GM23338 (cell line): ENCODE measurements at regions not wholly inside any gene's neighbourhood (a gene's known extent, or its start where the extent isn't known, plus 50 kb on each side); places are given as distances from the start of the nearest gene placed in this dataset.
"Not testable (repeated sequence)": the region's sequence is repeated elsewhere in the genome, so short reads cannot be mapped to it uniquely, and the experiment has no call there.

Source experiments
- ATAC-seq: fragments of 200-7000 bp; cut with Tn5 transposase; 3 replicates; pipeline ENCODE4 v1.9.1; 2020
- DNase-seq: peaks from one replicate; pipeline ENCODE4 v3.0.0-alpha.2; 2015; ENCODE audit warnings: low spot score
- H2AFZ ChIP-seq: fragments of 200-600 bp; sonication (generic); 2 replicates; pipeline ENCODE4 v1.8.0; 2016; ENCODE audit warnings: antibody characterized with exemption, mild to moderate bottlenecking, moderate library complexity
- H3F3A ChIP-seq: fragments of 200-600 bp; sonication (generic); replicated peaks from 2 replicates; pipeline ENCODE4 v1.8.0; 2017; ENCODE audit warnings: antibody characterized with exemption, mixed run types, low read depth
- H3K27ac ChIP-seq: fragments of 200-600 bp; sonication (generic); 2 replicates; pipeline ENCODE4 v1.6.1; 2016; ENCODE audit warnings: low read depth
- H3K27me3 ChIP-seq: fragments of 200-600 bp; sonication (generic); 2 replicates; pipeline ENCODE4 v1.8.0; 2016; ENCODE audit warnings: mild to moderate bottlenecking, mixed run types, moderate library complexity; ENCODE audit not compliant: insufficient read depth
- H3K36me3 ChIP-seq: fragments of 200-600 bp; sonication (generic); 2 replicates; pipeline ENCODE4 v1.8.0; 2016; ENCODE audit warnings: mild to moderate bottlenecking; ENCODE audit not compliant: insufficient read depth
- H3K4me1 ChIP-seq: fragments of 200-600 bp; sonication (generic); 2 replicates; pipeline ENCODE4 v1.8.0; 2016; ENCODE audit warnings: mild to moderate bottlenecking, moderate library complexity; ENCODE audit not compliant: insufficient read depth
- H3K4me2 ChIP-seq: fragments of 200-600 bp; sonication (generic); 2 replicates; pipeline ENCODE4 v1.7.1; 2017; ENCODE audit warnings: mixed run types
- H3K4me3 ChIP-seq: fragments of 200-600 bp; sonication (generic); 2 replicates; pipeline ENCODE4 v1.6.1; 2016; ENCODE audit warnings: mixed run types
- H3K79me2 ChIP-seq: fragments of 200-600 bp; sonication (generic); replicated peaks from 2 replicates; pipeline ENCODE4 v1.8.0; 2017; ENCODE audit warnings: mild to moderate bottlenecking; ENCODE audit not compliant: insufficient read depth
- H3K9me2 ChIP-seq: fragments of 200-600 bp; sonication (generic); 2 replicates; pipeline ENCODE4 v1.8.0; 2017; ENCODE audit not compliant: insufficient read depth
- H4K20me1 ChIP-seq: fragments of 200-600 bp; sonication (generic); replicated peaks from 2 replicates; pipeline ENCODE4 v1.8.0; 2017; ENCODE audit warnings: mild to moderate bottlenecking; ENCODE audit not compliant: insufficient read depth
- H3K27ac Mint-ChIP-seq: 2 replicates; pipeline ENCODE4 v1.8.0; 2020; ENCODE audit warnings: inconsistent platforms, mild to moderate bottlenecking, moderate library complexity, mixed read lengths
- H3K27me3 Mint-ChIP-seq: 3 replicates; pipeline ENCODE4 v1.8.0; 2022; ENCODE audit warnings: low read depth, mild to moderate bottlenecking, moderate library complexity, mixed read lengths, inconsistent platforms; ENCODE audit not compliant: insufficient read depth, poor library complexity
- H3K36me3 Mint-ChIP-seq: 3 replicates; pipeline ENCODE4 v1.8.0; 2021; ENCODE audit warnings: low read depth, mild to moderate bottlenecking, inconsistent platforms, moderate library complexity, mixed read lengths
- H3K4me1 Mint-ChIP-seq: 3 replicates; pipeline ENCODE4 v1.8.0; 2020; ENCODE audit warnings: mild to moderate bottlenecking, inconsistent platforms, mixed read lengths
- H3K4me3 Mint-ChIP-seq: 3 replicates; pipeline ENCODE4 v1.8.0; 2021; ENCODE audit warnings: moderate library complexity, mild to moderate bottlenecking, inconsistent platforms, mixed read lengths
- H3K9me3 Mint-ChIP-seq: 3 replicates; pipeline ENCODE4 v1.8.0; 2020; ENCODE audit warnings: moderate library complexity, mild to moderate bottlenecking, inconsistent platforms, mixed read lengths
- CTCF ChIP-seq, 2 experiments: fragments of 200-600 bp in 1 of 2; sonication (generic) in 1 of 2; conservative IDR thresholded peaks; 2 replicates each; pipeline versions ENCODE4 v1.5.1 to v1.6.1; 2016 to 2017; ENCODE audit warnings: antibody characterized with exemption in 2 of 2, low read depth in 2 of 2, mild to moderate bottlenecking in 2 of 2, moderate library complexity in 1 of 2
- TF ChIP-seq, protein P1 (sequence below): IDR thresholded peaks from one replicate; pipeline ENCODE4 v1.6.1; 2018; ENCODE audit warnings: antibody characterized with exemption; ENCODE audit not compliant: unreplicated experiment

DNA sequence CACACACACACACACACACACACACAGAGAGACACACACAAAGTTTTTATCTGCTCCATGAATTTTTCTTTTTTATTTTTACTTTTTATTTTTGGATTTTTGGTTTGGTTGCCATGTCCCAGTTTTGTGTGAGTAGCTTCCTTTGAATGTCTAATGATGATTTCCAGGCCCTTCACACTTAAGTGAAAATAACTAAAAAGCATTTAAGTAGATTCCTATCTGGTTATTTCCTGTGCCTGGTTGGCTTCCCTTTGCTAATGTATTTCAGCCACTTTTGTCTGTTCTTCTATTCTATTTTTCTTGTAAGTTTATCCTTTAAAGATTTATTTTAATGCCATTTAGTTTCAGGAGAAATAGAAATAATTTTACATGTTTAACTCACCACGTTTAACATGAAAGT is 755.4 kb downstream of the SLC6A15 start (continued):
- TF ChIP-seq, protein P1, sequence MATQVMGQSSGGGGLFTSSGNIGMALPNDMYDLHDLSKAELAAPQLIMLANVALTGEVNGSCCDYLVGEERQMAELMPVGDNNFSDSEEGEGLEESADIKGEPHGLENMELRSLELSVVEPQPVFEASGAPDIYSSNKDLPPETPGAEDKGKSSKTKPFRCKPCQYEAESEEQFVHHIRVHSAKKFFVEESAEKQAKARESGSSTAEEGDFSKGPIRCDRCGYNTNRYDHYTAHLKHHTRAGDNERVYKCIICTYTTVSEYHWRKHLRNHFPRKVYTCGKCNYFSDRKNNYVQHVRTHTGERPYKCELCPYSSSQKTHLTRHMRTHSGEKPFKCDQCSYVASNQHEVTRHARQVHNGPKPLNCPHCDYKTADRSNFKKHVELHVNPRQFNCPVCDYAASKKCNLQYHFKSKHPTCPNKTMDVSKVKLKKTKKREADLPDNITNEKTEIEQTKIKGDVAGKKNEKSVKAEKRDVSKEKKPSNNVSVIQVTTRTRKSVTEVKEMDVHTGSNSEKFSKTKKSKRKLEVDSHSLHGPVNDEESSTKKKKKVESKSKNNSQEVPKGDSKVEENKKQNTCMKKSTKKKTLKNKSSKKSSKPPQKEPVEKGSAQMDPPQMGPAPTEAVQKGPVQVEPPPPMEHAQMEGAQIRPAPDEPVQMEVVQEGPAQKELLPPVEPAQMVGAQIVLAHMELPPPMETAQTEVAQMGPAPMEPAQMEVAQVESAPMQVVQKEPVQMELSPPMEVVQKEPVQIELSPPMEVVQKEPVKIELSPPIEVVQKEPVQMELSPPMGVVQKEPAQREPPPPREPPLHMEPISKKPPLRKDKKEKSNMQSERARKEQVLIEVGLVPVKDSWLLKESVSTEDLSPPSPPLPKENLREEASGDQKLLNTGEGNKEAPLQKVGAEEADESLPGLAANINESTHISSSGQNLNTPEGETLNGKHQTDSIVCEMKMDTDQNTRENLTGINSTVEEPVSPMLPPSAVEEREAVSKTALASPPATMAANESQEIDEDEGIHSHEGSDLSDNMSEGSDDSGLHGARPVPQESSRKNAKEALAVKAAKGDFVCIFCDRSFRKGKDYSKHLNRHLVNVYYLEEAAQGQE: no peak
- TF ChIP-seq CTCF (conservative IDR thresholded peaks at IDR 0.05; ENCODE audit: low read depth in 2 of 2): no peak

DNA sequence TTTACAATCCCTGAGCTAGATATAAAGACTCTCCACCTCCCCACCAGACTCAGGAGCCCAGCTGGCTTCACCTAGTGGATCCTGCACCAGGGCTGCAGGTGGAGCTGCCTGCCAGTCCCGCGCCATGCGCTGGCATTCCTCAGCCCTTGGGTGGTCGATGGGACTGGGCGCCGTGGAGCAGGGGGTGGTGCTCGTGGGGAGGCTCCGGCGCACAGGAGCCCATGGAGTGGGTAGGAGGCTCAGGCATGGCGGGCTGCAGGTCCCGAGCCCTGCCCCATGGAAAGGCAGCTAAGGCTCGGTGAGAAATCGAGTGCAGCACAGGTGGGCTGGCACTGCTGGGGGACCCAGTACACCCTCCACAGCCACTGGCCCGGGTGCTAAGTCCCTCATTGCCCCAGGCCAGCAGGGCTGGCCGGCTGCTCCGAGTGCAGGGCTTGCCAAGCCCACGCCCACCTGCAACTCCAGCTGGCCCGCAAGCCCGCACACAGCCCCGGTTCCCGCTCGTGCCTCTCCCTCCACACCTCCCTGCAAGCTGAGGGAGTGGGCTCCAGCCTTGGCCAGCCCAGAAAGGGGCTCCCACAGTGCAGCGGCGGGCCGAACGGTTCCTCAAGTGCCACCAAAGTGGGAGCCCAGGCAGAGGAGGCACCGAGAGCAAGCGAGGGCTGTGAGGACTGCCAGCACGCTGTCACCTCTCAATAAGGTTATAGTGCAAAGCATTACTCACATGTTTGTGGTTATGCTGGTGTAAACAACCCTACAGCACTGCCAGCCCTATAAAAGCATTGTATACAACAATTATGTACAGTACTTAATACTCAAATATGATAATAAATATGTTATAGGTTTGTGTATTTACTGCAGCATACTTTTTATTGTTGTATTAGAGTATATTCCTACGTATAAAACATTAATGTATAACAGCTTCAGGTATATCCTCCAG is 757.3 kb downstream of the SLC6A15 start:
- not testable (repeated sequence) for H3K27ac Mint-ChIP-seq, H3K36me3 ChIP-seq, H2AFZ ChIP-seq, H3K4me1 ChIP-seq, H3K4me3 Mint-ChIP-seq, H3K4me3 ChIP-seq, H3K36me3 Mint-ChIP-seq, H3K9me2 ChIP-seq, H3K79me2 ChIP-seq, H3K4me1 Mint-ChIP-seq, H3K4me2 ChIP-seq, ATAC-seq, H3K27me3 ChIP-seq, H4K20me1 ChIP-seq, H3K27me3 Mint-ChIP-seq, H3K9me3 Mint-ChIP-seq, DNase-seq, H3F3A ChIP-seq, H3K27ac ChIP-seq

DNA sequence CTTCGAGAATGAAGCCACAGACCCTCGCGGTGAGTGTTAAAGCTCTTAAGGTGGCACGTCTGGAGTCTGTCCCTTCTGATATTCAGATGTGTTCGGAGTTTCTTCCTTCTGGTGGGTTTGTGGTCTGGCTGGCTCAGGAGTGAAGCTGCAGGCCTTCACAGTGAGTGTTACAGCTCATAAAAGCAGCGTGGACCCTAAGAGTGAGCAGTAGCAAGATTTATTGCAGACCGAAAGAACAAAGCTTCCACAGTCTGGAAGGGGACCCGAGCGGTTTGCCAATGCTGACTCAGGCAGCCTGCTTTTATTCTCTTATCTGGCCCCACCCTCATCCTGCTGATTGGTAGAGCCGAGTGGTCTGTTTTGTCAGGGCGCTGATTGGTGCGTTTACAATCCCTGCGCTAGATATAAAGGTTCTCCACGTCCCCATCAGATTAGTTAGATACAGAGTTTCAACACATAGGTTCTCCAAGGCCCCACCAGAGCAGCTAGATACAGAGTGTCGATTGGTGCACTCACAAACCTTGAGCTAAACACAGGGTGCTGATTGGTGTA is 758.1 kb downstream of the SLC6A15 start:
- not testable (repeated sequence) for H3K36me3 ChIP-seq, DNase-seq, H3K4me1 Mint-ChIP-seq, H3K4me3 Mint-ChIP-seq, H3K27ac ChIP-seq, ATAC-seq, H3K9me2 ChIP-seq, H2AFZ ChIP-seq, H3K4me3 ChIP-seq, H3K4me2 ChIP-seq, H3K27me3 ChIP-seq, H3F3A ChIP-seq, H4K20me1 ChIP-seq, H3K4me1 ChIP-seq, H3K27ac Mint-ChIP-seq, H3K27me3 Mint-ChIP-seq, H3K79me2 ChIP-seq, H3K36me3 Mint-ChIP-seq
- H3K9me3 Mint-ChIP-seq: peaks cover 15% of the 10 kb centered on the region
